Kidney (tissue), 13 donors: ENCODE measurements at regions not wholly inside any gene's neighbourhood (a gene's known extent, or its start where the extent isn't known, plus 50 kb on each side); places are given as distances from the start of the nearest gene placed in this dataset.

Experiments used
- DNase-seq, 5 donors: peaks; one replicate each; pipeline ENCODE4 v3.0.0-alpha.2; 2013 to 2020
- FAIRE-seq: peaks from 2 replicates; lab custom pipeline; 2012; peaks lifted over from hg19 to GRCh38; lab: Jason Lieb, UNC
- H3K27ac ChIP-seq, 2 donors: one replicate each; pipeline ENCODE4 v1.7.0; 2013; ENCODE audit warnings: low read depth in 2 of 2, low read length in 2 of 2, inconsistent platforms in 1 of 2
- H3K27me3 ChIP-seq: one replicate; pipeline ENCODE4 v1.7.1; 2013; ENCODE audit warnings: low read length, inconsistent platforms; ENCODE audit not compliant: control insufficient read depth, insufficient read depth
- H3K36me3 ChIP-seq, 3 donors: one replicate each; pipeline versions ENCODE4 v1.7.0 to v1.7.1; 2013; ENCODE audit warnings: low read length in 3 of 3, control low read depth in 1 of 3, inconsistent platforms in 1 of 3; ENCODE audit not compliant: insufficient read depth in 3 of 3, control insufficient read depth in 2 of 3
- H3K4me1 ChIP-seq, 3 donors: one replicate each; pipeline versions ENCODE4 v1.7.0 to v1.7.1; 2013; ENCODE audit warnings: low read length in 3 of 3, inconsistent platforms in 1 of 3, low read depth in 1 of 3; ENCODE audit not compliant: control insufficient read depth in 2 of 3, insufficient read depth in 2 of 3
- H3K4me3 ChIP-seq, 3 donors: one replicate each; pipeline versions ENCODE4 v1.7.0 to v1.8.1; 2013; ENCODE audit warnings: low read length in 3 of 3, control low read depth in 1 of 3, inconsistent platforms in 1 of 3
- H3K9ac ChIP-seq, 3 donors: one replicate each; pipeline versions ENCODE4 v1.7.0 to v1.7.1; 2013; ENCODE audit warnings: low read length in 3 of 3, control low read depth in 1 of 3, inconsistent platforms in 1 of 3
- H3K9me3 ChIP-seq, 3 donors: one replicate each; pipeline versions ENCODE4 v1.7.0 to v1.7.1; 2013; ENCODE audit warnings: low read length in 3 of 3, control low read depth in 1 of 3, inconsistent platforms in 1 of 3; ENCODE audit not compliant: control insufficient read depth in 2 of 3, insufficient read depth in 1 of 3
- intact Hi-C: fragments of 100-400 bp; cut with DNase I; formaldehyde crosslinking; loops from one replicate; pipeline ENCODE4 v1.11.1; 2022
- TF ChIP-seq, protein P1 (sequence below): IDR thresholded peaks from 3 replicates; pipeline ENCODE4 v1.5.1; 2012; ENCODE audit warnings: mild to moderate bottlenecking, moderate library complexity, borderline replicate concordance; ENCODE audit not compliant: insufficient read depth; ENCODE audit errors: extremely low read depth
- donor health status: control.
- donor health status: control.
- donor health status: control.
- donor health status: control.
- donor health status: control.
- donor health status: DM: yes; HTN: yes; CAD: no.
- donor health status: Normal renal cell carcinoma (clear cell type).

DNA sequence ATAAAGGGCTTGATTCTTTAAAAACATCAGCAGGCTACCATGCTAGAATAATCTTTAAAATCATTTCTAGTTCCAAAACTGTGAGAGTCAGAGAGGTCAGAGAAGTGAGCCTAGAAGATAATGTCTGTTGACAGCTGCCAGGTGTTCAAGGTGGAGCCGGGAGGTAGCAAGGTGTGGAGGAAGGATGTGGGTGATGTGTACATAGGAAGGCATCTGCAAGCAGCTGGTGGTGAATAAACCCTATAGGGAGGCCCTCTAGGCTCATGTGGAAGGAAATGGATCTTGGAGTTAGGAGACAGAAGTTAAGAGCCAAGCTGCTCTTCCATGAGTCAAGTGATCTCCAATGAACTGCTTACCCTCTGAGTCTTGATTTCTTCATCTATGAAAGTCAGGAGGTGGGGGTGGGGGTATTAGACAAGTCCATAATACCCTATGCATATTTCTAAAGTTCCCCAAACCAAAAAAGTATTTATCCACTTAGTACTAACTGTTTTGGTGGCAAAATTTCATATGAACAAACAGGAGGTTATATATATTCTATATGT, 266.3 kb downstream of the RHOU start:
- H3K9me3 ChIP-seq = peaks cover 0 to 1% (median 0%) of the 10 kb centered on the region in 3 donors
- FAIRE-seq = no peak
- H3K27me3 ChIP-seq = no peaks in the 10 kb centered on the region
- H3K36me3 ChIP-seq = no peaks in the 10 kb centered on the region
- TF ChIP-seq, protein P1, sequence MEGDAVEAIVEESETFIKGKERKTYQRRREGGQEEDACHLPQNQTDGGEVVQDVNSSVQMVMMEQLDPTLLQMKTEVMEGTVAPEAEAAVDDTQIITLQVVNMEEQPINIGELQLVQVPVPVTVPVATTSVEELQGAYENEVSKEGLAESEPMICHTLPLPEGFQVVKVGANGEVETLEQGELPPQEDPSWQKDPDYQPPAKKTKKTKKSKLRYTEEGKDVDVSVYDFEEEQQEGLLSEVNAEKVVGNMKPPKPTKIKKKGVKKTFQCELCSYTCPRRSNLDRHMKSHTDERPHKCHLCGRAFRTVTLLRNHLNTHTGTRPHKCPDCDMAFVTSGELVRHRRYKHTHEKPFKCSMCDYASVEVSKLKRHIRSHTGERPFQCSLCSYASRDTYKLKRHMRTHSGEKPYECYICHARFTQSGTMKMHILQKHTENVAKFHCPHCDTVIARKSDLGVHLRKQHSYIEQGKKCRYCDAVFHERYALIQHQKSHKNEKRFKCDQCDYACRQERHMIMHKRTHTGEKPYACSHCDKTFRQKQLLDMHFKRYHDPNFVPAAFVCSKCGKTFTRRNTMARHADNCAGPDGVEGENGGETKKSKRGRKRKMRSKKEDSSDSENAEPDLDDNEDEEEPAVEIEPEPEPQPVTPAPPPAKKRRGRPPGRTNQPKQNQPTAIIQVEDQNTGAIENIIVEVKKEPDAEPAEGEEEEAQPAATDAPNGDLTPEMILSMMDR = no peak
- no peaks in the 10 kb centered on the region for H3K4me1 ChIP-seq
- H3K9ac ChIP-seq = no peak overlapping the region
- intact Hi-C loops = no loop called here
- H3K27ac ChIP-seq = no peak overlapping the region
- no peak for DNase-seq
- H3K4me3 ChIP-seq = no peak overlapping the region

DNA sequence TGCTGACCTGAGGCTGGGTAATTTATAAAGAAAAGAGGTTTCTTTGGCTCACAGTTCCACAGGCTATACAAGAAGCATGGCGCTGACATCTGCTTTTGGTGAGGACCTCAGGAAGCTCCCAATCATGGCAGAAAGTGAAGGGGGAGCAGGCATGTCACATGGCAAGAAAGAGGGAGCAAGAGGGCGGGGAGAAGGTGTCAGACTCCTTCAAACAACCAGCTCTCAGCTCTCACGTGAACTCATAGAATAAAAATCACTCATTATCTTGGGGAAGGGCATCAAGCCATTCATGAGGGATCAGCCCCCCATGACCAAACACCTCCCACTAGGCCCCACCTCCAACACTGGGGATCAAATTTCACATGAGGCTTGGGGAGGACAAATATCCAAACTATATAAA, 266.8 kb downstream of the RHOU start:
- H3K27me3 ChIP-seq = no peaks in the 10 kb centered on the region
- no peak for FAIRE-seq
- TF ChIP-seq, protein P1 = no peak
- H3K9ac ChIP-seq = no peak overlapping the region
- intact Hi-C loops = no loop called here
- H3K27ac ChIP-seq = no peak overlapping the region
- H3K4me3 ChIP-seq = no peak overlapping the region
- no peaks in the 10 kb centered on the region for H3K36me3 ChIP-seq
- H3K4me1 ChIP-seq = no peaks in the 10 kb centered on the region
- no peak for DNase-seq
- H3K9me3 ChIP-seq = peaks cover 0 to 1% (median 0%) of the 10 kb centered on the region in 3 donors

DNA sequence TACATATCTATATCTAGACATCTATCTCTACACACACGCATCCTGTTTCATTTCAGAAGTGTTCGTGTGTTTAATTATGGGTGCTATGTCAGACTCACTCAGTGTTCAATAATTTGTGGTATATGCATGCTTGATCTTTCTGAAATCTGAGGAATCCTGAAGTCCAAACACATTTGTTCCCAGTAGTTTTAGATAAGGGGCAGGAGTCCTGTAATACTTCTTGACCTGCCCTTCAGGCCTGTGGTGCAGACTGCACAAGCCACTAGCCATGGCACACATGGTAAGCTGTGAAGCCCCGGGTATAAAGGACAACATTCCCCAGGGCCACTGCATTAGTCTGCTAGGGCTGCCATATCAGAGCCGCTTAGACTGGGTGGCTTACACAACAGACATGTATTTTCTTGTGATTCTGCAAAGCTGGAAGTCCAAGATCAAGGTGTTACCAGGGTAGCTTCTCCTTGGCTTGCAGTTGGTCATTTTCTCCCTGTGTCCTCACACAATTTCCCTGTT, 267.2 kb downstream of the RHOU start:
- H3K9me3 ChIP-seq = peaks cover 0 to 1% (median 0%) of the 10 kb centered on the region in 3 donors
- H3K4me1 ChIP-seq = no peaks in the 10 kb centered on the region
- no peaks in the 10 kb centered on the region for H3K36me3 ChIP-seq
- no peak overlapping the region for H3K27ac ChIP-seq
- intact Hi-C loops = no loop called here
- no peak overlapping the region for H3K9ac ChIP-seq
- H3K4me3 ChIP-seq = no peak overlapping the region
- TF ChIP-seq, protein P1 = no peak
- H3K27me3 ChIP-seq = no peaks in the 10 kb centered on the region
- no peak for FAIRE-seq
- DNase-seq = no peak
